ENCODE measurements at regions not wholly inside any gene's neighbourhood (a gene's known extent, or its start where the extent isn't known, plus 50 kb on each side); places are given as distances from the start of the nearest gene placed in this dataset.

DNA sequence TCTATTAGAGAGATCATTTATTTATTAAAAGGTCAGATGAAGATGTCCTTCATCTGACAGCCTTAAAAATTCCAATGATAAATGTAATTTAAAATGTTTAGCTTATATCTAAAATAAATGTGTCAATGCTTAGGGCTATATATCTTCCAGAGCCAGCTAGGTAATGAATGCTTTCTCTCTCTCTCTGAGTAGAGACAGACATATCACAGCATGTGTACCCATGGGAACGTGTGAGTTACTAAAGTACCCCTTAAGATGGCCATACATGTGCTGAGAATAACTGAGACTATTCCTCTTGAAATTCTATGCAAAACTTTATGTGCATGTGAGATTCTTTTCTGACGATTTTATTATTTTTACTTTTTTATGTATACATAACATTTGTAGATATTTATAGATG, 420.9 kb upstream of the ST6GAL2 start:
- intact Hi-C loops (cut with DNase I; ENCODE audit: low total_unique reads): no loop called here
- ATAC-seq: no peak

DNA sequence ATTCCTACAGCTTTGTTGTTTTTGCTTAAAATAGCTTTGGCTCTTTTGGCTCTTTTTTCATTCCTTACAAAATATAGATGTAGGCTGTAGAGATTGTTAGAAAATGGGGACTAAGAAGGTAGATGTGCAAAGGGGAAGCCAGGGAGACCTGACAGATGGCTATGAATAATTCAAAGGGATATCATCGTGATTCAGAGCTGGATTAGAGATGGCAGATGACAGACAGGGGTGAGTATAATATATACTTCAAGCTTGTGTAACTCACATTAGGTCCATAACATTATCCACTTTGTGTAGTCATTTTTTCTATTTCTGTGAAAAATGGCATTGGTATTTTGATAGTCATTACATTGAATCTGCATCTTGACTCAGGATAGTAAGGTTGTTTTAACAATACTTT, 422.9 kb upstream of the ST6GAL2 start:
- Histone ChIP-seq H3K36me3 (no peaks in the 10 kb centered on the region), H3K9me3 (peaks cover 0 to 5% (median 0%) of the 10 kb centered on the region in 3 donors), H3K4me1 (no peaks in the 10 kb centered on the region), H3K27me3 (no peaks in the 10 kb centered on the region), H3K27ac (no peak overlapping the region), H3K4me3 (no peak overlapping the region)
- DNase-seq (no peak), ATAC-seq (no peak)
- in situ Hi-C loops (cut with MboI; ENCODE audit: low sequenced_read_pairs in 4 of 4) (no loop called here), intact Hi-C loops (cut with DNase I; ENCODE audit: low total_unique reads) (no loop called here)
- no peak for TF ChIP-seq POLR2A (IDR thresholded peaks at IDR 0.05)
- TF ChIP-seq, protein P1, sequence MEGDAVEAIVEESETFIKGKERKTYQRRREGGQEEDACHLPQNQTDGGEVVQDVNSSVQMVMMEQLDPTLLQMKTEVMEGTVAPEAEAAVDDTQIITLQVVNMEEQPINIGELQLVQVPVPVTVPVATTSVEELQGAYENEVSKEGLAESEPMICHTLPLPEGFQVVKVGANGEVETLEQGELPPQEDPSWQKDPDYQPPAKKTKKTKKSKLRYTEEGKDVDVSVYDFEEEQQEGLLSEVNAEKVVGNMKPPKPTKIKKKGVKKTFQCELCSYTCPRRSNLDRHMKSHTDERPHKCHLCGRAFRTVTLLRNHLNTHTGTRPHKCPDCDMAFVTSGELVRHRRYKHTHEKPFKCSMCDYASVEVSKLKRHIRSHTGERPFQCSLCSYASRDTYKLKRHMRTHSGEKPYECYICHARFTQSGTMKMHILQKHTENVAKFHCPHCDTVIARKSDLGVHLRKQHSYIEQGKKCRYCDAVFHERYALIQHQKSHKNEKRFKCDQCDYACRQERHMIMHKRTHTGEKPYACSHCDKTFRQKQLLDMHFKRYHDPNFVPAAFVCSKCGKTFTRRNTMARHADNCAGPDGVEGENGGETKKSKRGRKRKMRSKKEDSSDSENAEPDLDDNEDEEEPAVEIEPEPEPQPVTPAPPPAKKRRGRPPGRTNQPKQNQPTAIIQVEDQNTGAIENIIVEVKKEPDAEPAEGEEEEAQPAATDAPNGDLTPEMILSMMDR (IDR thresholded peaks at IDR 0.05 in 4 of 5, conservative IDR thresholded peaks at IDR 0.05 in 1 of 5): no peak

More for the DNA sequence above, 420.9 kb upstream of the ST6GAL2 start:
- Histone ChIP-seq H3K27me3 (no peaks in the 10 kb centered on the region), H3K36me3 (no peaks in the 10 kb centered on the region), H3K4me1 (no peaks in the 10 kb centered on the region), H3K9me3 (peaks cover 0 to 5% (median 0%) of the 10 kb centered on the region in 3 donors), H3K4me3 (no peak overlapping the region), H3K27ac (no peak overlapping the region)
- in situ Hi-C loops (cut with MboI; ENCODE audit: low sequenced_read_pairs in 4 of 4): no loop called here
- DNase-seq: no peak
- TF ChIP-seq POLR2A (IDR thresholded peaks at IDR 0.05): no peak
- TF ChIP-seq, protein P1 (IDR thresholded peaks at IDR 0.05 in 4 of 5, conservative IDR thresholded peaks at IDR 0.05 in 1 of 5): no peak

DNA sequence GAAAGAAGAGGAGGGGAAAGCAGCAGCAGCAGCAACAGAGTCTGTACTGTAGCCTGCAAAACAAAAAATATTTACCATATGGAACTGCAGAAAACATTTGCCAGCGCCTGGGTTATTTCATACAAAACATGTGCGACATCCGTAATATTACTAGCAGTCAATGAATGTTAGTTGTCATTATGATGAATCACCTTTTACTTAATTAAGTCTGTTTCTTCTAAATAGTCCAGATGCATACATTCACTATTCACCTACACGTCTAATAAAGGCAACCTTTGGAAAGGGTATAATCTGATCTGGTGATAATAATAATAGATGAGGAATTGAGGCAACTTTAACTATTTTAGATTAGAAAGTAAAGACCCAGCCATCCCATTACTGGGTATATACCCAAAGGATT, 426.3 kb upstream of the ST6GAL2 start:
- ATAC-seq (no peak), DNase-seq (no peak)
- Histone ChIP-seq H3K36me3 (no peaks in the 10 kb centered on the region), H3K4me1 (no peaks in the 10 kb centered on the region), H3K27ac (no peak overlapping the region), H3K4me3 (no peak overlapping the region), H3K9me3 (peaks cover 0 to 5% (median 0%) of the 10 kb centered on the region in 3 donors), H3K27me3 (no peaks in the 10 kb centered on the region)
- in situ Hi-C loops (cut with MboI; ENCODE audit: low sequenced_read_pairs in 4 of 4) (no loop called here), intact Hi-C loops (cut with DNase I; ENCODE audit: low total_unique reads) (no loop called here)
- TF ChIP-seq, protein P1 (IDR thresholded peaks at IDR 0.05 in 4 of 5, conservative IDR thresholded peaks at IDR 0.05 in 1 of 5): no peak
- no peak for TF ChIP-seq POLR2A (IDR thresholded peaks at IDR 0.05)

DNA sequence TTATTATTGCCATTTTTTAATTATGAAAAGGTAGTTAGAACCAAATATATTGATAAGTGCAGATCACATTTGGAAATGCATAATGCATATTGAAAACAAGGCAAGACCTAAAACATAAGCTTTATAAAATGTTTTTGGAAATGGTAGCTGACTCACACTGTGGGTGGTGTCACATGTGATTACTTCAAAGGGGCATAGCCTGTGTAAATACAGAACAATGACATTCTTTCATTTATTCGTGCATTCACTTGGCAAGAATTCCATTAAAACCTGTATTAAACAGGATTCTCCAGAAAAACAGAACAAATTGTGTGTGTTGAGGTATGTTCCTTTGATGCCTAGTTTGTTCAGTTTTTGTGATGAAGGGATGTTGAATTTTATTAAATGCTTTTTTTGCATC, 427.3 kb upstream of the ST6GAL2 start:
- Histone ChIP-seq H3K27ac (no peak overlapping the region), H3K27me3 (no peaks in the 10 kb centered on the region), H3K36me3 (no peaks in the 10 kb centered on the region), H3K4me3 (no peak overlapping the region), H3K4me1 (no peaks in the 10 kb centered on the region), H3K9me3 (peaks cover 0 to 5% (median 0%) of the 10 kb centered on the region in 3 donors)
- in situ Hi-C loops (cut with MboI; ENCODE audit: low sequenced_read_pairs in 4 of 4) (no loop called here), intact Hi-C loops (cut with DNase I; ENCODE audit: low total_unique reads) (no loop called here)
- no peak for DNase-seq
- no peak for ATAC-seq
- TF ChIP-seq POLR2A (IDR thresholded peaks at IDR 0.05): no peak
- TF ChIP-seq, protein P1 (IDR thresholded peaks at IDR 0.05 in 4 of 5, conservative IDR thresholded peaks at IDR 0.05 in 1 of 5): no peak

DNA sequence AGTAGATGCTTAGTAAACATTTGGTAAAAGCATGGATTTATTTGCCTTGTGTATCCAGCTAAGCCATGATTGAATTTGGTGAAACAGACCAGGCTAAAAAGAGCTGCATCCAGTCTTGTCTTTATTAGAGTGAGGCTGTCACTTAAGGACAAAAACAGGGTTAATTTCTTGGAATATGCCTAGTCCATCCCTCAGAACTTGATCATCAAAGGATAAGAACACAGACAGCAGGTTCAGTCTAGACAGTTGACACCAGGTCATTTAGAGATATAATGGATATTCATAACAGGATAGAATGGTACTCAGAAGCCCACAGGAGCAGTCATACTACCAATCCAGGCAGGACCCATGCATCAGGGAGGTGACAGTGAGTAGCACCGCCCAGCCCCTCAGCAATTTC, 434.9 kb upstream of the ST6GAL2 start:
- intact Hi-C loops (cut with DNase I; ENCODE audit: low total_unique reads) (no loop called here), in situ Hi-C loops (cut with MboI; ENCODE audit: low sequenced_read_pairs in 4 of 4) (no loop called here)
- no peak for ATAC-seq
- no peak for DNase-seq
- Histone ChIP-seq H3K9me3 (no peaks in the 10 kb centered on the region), H3K36me3 (no peaks in the 10 kb centered on the region), H3K27ac (no peak overlapping the region), H3K4me3 (no peak overlapping the region), H3K27me3 (no peaks in the 10 kb centered on the region), H3K4me1 (no peaks in the 10 kb centered on the region)
- TF ChIP-seq, protein P1 (IDR thresholded peaks at IDR 0.05 in 4 of 5, conservative IDR thresholded peaks at IDR 0.05 in 1 of 5): no peak
- TF ChIP-seq POLR2A (IDR thresholded peaks at IDR 0.05): no peak

Data from gastrocnemius medialis (tissue), 4 donors.